ENCODE measurements at regions not wholly inside any gene's neighbourhood (a gene's known extent, or its start where the extent isn't known, plus 50 kb on each side); places are given as distances from the start of the nearest gene placed in this dataset.

DNA sequence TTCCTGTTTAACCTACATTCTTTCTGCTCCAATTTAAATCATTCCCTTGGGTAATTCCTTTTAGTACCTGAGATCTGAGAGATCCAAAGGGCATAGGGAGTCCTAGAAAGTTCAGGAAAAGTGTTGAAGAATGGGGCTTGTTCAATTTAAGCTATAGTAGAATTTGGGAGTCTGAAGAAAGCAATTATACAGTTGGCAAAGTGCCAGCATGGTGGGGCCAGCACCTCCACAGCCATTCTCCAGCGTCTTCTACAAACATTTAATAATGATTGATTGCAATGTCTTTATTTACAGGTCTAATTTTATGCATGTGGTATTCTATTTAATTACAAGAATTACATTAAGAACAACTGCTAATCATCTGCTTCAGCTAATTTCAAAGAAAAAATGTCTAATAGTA, 957.7 kb upstream of the GYPC start:
- TF ChIP-seq, protein P1, sequence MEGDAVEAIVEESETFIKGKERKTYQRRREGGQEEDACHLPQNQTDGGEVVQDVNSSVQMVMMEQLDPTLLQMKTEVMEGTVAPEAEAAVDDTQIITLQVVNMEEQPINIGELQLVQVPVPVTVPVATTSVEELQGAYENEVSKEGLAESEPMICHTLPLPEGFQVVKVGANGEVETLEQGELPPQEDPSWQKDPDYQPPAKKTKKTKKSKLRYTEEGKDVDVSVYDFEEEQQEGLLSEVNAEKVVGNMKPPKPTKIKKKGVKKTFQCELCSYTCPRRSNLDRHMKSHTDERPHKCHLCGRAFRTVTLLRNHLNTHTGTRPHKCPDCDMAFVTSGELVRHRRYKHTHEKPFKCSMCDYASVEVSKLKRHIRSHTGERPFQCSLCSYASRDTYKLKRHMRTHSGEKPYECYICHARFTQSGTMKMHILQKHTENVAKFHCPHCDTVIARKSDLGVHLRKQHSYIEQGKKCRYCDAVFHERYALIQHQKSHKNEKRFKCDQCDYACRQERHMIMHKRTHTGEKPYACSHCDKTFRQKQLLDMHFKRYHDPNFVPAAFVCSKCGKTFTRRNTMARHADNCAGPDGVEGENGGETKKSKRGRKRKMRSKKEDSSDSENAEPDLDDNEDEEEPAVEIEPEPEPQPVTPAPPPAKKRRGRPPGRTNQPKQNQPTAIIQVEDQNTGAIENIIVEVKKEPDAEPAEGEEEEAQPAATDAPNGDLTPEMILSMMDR (conservative IDR thresholded peaks at IDR 0.05; ENCODE audit: low read depth, low read length): no peak
- TF ChIP-seq EZH2 (IDR thresholded peaks at IDR 0.05; ENCODE audit: borderline replicate concordance, low read depth, low read length, poor library complexity, severe bottlenecking): no peak
